ENCODE measurements at regions not wholly inside any gene's neighbourhood (a gene's known extent, or its start where the extent isn't known, plus 50 kb on each side); places are given as distances from the start of the nearest gene placed in this dataset.

DNA sequence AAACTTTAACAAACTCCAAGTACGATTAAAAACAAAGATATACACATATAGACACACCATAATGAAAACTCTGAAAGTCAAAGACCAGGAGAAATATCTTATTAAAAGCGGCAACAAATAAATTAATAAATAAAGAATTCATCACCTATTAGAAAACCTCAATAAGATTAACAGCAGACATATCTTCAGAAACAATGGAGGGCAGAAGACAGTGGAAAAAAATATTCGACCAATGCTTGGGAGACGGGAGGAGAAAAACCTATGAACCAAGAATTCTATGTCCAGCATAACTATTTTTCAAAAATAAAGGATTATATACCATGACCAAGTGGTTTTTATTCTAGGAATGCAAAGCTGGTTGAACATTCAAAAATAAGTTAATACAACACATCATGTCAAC, 578.6 kb upstream of the CCNG1 start:
- H3K4me3 ChIP-seq (replicated peaks in 1 of 3; ENCODE audit: insufficient read depth in 1 of 3, low read depth in 1 of 3, low read length in 3 of 3), result no peak overlapping the region
- POLR2A ChIA-PET, result no interaction called here
- no peaks in the 10 kb centered on the region for H3K27me3 ChIP-seq (ENCODE audit: control insufficient read depth in 2 of 2, insufficient read depth in 2 of 2, low read length in 2 of 2)
- H3K9me3 ChIP-seq (replicated peaks; ENCODE audit: control insufficient read depth, insufficient read depth, low read length), result no peaks in the 10 kb centered on the region
- TF ChIP-seq POLR2A (IDR thresholded peaks at IDR 0.05; ENCODE audit: low read depth, low read length), result no peak
- no peak for TF ChIP-seq FOS (IDR thresholded peaks at IDR 0.05; ENCODE audit: borderline replicate concordance, insufficient read depth, low read length)
- no peak for TF ChIP-seq GATA2 (IDR thresholded peaks at IDR 0.05; ENCODE audit: insufficient read depth, insufficient read length, low read depth, low read length)
- no peak for TF ChIP-seq EZH2 (IDR thresholded peaks at IDR 0.05; ENCODE audit: borderline replicate concordance, low read depth, low read length, severe bottlenecking)
- no peak for TF ChIP-seq MYC (IDR thresholded peaks at IDR 0.05; ENCODE audit: low read depth, low read length)
- no peak for TF ChIP-seq JUN (IDR thresholded peaks at IDR 0.05; ENCODE audit: borderline replicate concordance, insufficient read depth, insufficient read length, low read depth)
- TF ChIP-seq, protein P1, sequence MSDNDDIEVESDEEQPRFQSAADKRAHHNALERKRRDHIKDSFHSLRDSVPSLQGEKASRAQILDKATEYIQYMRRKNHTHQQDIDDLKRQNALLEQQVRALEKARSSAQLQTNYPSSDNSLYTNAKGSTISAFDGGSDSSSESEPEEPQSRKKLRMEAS (IDR thresholded peaks at IDR 0.05; ENCODE audit: insufficient read depth, insufficient read length), result no peak
- TF ChIP-seq, protein P2, sequence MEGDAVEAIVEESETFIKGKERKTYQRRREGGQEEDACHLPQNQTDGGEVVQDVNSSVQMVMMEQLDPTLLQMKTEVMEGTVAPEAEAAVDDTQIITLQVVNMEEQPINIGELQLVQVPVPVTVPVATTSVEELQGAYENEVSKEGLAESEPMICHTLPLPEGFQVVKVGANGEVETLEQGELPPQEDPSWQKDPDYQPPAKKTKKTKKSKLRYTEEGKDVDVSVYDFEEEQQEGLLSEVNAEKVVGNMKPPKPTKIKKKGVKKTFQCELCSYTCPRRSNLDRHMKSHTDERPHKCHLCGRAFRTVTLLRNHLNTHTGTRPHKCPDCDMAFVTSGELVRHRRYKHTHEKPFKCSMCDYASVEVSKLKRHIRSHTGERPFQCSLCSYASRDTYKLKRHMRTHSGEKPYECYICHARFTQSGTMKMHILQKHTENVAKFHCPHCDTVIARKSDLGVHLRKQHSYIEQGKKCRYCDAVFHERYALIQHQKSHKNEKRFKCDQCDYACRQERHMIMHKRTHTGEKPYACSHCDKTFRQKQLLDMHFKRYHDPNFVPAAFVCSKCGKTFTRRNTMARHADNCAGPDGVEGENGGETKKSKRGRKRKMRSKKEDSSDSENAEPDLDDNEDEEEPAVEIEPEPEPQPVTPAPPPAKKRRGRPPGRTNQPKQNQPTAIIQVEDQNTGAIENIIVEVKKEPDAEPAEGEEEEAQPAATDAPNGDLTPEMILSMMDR (IDR thresholded peaks at IDR 0.05; ENCODE audit: extremely low read depth in 1 of 2, insufficient read depth in 1 of 2, low read depth in 1 of 2, low read length in 2 of 2), result no peak
- no peak for TF ChIP-seq POLR2AphosphoS5 (IDR thresholded peaks at IDR 0.05; ENCODE audit: insufficient read depth, low read depth, low read length)
- H3K9ac ChIP-seq (replicated peaks; ENCODE audit: extremely low read depth, insufficient read depth, low read length), result no peak overlapping the region
- DNase-seq (ENCODE audit: low read depth, low spot score), result no peak
- H3K9me1 ChIP-seq (replicated peaks; ENCODE audit: control insufficient read depth, extremely low read depth, insufficient read depth, low read length), result no peaks in the 10 kb centered on the region
- no peaks in the 10 kb centered on the region for H3K4me1 ChIP-seq (ENCODE audit: control insufficient read depth, extremely low read depth, insufficient read depth, low read length)
- dilution Hi-C loops (cut with MboI; ENCODE audit: extremely low pct_ligation_motif_present, low sequenced_read_pairs), result no loop called here
- BruUV-seq (replicated peaks), result no TSS peak
- H3K36me3 ChIP-seq (ENCODE audit: control insufficient read depth in 2 of 2, extremely low read depth in 1 of 2, insufficient read depth in 2 of 2, low read length in 2 of 2), result no peaks in the 10 kb centered on the region
- H4K20me1 ChIP-seq (replicated peaks; ENCODE audit: control insufficient read depth, extremely low read depth, insufficient read depth, low read length), result no peaks in the 10 kb centered on the region
- FAIRE-seq, result no peak
- CTCF ChIA-PET, result no interaction called here
- H3K79me2 ChIP-seq (ENCODE audit: control insufficient read depth, insufficient read depth, low read length), result no peaks in the 10 kb centered on the region
- intact Hi-C loops (cut with micrococcal nuclease), result no loop called here
- no peak overlapping the region for H3K27ac ChIP-seq (ENCODE audit: insufficient read depth, low read depth, low read length)
- H2AFZ ChIP-seq (ENCODE audit: low read depth, low read length), result no peak overlapping the region
- no peak overlapping the region for H3K4me2 ChIP-seq (ENCODE audit: insufficient read depth, low read length)

Measured in endothelial cell of umbilical vein (primary cell).